NCI-H446 (cell line): ENCODE measurements at regions not wholly inside any gene's neighbourhood (a gene's known extent, or its start where the extent isn't known, plus 50 kb on each side); places are given as distances from the start of the nearest gene placed in this dataset.
"Not testable (repeated sequence)": the region's sequence is repeated elsewhere in the genome, so short reads cannot be mapped to it uniquely, and the experiment has no call there.

Source experiments
- DNase-seq, 2 experiments: peaks; one replicate each; lab custom pipeline; 2025; lab: John Stamatoyannopoulos, UW

DNA sequence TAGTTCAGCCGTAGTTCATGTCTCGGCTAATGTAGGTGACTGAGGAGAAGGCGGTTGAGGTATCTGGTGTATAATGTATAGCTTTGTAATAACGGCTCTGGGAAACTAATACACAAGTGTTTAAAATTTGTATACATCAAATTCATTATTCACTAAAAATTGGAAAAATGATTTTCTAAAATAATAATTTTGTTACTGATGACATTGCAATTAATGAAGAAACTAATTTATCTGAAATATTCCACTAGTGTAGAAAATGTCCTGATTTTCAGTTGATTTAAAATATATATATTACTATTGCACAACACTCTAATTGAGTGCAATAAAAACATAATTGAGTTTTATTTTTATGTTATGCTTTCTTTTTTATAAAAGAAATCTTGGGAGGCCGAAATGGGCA, 823.0 kb downstream of the TAF11L14 start:
- DNase-seq, result no peak

DNA sequence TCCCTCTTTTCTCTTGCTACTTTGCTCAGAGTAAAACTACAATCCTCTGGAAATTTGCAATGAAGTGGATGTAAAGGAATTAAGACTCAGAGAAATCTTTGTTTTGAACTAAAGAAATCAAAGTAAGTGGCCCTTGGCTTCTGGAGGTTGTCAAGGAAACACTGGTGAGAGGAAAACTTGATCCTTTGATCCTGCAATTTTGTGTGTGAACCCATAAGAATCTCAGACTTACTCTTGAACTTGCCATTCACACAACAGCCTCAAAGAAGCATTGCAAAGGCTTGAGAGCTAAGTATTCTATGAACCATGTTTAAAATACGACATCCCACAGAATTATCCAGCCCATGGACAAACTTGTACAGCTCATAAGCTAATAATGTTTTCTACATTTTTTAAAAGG, 827.5 kb downstream of the TAF11L14 start:
- DNase-seq, result no peak

DNA sequence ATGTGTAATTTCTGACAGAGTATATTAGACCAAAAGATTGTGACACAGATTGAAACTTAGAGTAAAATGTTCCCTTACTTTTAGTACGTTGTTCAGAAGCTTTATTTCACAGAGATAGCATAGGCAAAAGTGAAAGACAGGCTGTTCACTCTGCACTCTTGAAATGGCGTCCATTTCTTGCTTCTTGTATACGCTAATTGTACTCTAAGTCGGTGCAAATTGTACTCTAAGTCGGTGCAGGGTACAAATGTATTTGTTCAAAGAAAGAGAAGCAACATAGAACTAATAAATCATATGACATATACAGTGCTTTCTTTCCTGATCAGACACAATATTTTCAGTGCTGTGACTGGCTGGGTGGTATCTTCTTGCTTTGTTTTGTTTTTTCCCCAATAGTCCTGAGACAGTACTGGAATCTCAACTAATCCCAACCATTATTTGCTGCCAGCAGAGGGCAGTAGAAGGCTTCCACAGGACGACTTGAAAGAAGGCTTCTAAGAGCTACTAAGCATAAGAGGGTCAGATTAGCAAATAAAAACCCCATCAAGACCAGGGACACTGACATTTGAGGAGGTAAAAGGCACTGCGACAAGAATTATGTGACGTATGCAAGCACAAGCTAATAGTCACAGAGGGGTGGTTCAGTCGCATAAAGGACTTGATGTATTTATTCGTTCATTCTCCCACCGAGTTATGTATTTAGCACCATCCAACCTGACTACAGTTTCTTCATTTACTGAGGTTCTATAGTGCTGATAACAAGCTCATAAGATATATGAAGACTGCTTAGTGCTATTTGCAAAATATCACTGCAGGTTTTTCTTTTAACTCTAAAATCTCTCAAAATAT, 831.8 kb downstream of the TAF11L14 start:
- peak; percentile 89 to 94 for DNase-seq

DNA sequence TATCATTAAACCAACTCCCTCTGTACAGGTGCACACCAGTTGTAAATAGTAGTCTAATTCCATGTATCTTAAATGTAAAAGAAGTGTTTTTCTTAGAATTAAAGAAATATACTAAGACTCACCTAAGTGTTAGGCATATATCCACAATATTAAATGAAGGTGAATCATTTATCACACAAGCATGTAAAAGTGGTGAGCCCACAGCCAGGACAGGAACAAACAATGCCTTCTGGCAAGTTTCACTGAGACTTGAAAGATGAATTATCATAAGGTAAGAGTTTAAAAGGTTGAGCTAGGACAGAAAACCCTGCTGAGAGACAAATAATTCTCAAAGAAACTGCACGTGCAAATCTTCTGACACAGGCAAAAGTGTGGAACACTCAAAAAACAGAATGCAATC, 832.5 kb downstream of the TAF11L14 start:
- no peak for DNase-seq

DNA sequence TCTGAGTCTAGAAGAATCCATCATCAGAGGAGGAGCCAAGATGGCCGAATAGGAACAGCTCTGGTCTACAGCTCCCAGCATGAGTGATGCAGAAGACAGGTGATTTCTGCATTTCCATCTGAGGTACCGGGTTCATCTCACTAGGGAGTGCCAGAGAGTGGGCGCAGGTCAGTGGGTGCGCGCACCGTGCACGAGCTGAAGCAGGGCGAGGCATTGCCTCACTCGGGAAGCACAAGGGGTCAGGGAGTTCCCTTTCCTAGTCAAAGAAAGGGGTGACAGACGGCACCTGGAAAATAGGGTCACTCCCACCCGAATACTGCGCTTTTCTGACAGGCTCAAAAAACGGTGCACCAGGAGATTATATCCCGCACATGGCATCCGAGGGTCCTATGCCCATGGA, 837.5 kb downstream of the TAF11L14 start:
- not testable (repeated sequence) for DNase-seq

DNA sequence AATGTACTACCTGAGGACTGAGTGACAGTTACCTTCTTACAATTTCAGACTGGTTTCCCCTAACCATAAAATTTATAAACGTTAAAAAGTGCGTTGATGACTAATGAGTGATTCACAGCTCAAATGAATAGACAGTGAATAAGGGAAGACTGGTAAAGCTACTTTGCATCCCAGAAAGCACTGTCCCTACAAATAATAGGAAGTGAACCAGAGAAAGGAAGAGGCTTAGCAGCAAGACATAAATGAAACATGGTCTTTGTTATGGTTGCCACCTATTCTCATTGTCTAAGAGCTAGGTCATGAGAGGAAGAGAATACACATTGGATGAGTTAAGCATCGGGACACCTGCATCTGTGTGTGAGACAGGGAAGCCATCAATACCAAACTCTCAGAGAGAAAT, 849.2 kb downstream of the TAF11L14 start:
- no peak for DNase-seq

DNA sequence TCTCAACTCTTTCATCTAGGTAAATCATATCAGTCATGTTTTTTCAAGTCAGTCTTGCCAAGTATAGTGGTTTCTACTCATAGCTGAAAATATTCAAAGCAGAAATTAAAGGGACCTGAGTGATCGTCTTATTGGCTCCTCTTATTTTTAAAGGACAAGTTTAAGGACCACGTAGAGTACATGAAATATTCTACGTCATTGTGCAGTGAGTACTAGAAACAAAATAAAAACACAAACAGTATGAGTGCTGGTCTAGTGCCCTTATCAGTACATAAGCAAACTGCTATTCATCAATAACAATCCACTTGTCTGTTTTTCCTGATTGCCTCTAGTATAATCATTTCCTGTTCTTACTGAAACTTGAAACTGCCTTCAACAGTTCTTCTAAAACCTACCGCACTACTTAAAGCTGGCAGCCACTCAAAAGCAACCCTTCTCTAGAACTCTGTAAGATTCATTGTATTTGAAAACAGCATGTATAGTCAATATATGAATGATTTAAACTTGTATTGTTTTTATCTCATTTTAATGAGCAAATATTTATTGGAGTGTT, 853.7 kb downstream of the TAF11L14 start:
- no peak for DNase-seq

DNA sequence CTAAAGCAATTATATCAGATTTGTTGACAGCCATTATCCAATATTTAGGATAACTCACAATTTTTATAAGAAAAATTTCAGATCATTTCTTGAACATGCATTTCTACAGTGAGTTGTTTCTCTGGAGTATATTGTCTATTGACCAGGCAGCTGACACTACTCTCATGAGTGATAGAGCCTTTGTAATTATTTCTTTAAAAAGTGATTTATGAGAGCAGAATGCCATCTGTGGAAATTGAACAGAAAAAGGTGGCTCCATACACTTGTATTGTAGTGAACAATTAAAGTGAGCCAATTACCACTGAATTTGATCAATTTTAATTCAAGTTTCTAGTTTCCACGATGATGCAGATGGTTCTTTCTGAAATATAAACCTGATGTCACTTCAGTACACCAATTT, 855.4 kb downstream of the TAF11L14 start:
- no peak for DNase-seq

DNA sequence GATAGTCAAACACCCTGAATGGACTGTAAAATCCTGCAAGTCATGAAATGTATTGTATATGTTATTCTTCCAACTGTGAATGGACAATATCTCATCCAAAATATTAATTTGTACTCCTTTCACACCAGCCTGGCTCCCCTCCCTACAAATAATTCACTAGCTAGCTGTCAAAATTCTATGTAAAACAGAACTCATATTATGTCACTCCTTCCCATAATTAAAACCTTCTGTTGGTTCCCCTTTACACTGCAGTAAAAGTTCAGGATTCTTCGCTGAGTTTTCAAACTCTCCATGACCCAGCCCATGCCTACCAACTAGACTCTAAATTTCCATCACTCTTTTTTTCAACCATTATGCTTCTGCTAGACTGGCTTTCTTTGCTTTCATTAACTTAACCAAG, 857.1 kb downstream of the TAF11L14 start:
- no peak for DNase-seq

DNA sequence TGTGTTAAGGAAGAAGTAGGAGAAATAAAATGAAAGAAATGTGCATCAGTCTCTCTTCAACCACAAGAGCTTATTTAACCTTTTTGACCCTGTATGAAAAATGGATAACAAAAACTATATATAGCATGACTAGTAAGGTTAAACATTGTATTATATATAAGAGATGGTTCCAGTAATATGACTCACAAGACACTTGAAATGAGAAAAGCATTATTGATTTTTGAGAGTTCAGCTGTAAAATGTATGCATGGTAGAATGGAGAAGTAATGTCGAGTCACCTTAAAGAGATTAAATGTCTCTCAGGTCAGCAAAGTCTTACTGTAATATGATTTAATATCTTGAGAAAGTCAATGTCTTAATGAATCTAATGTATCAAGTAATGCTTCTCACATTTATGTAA, 860.9 kb downstream of the TAF11L14 start:
- DNase-seq, result no peak

DNA sequence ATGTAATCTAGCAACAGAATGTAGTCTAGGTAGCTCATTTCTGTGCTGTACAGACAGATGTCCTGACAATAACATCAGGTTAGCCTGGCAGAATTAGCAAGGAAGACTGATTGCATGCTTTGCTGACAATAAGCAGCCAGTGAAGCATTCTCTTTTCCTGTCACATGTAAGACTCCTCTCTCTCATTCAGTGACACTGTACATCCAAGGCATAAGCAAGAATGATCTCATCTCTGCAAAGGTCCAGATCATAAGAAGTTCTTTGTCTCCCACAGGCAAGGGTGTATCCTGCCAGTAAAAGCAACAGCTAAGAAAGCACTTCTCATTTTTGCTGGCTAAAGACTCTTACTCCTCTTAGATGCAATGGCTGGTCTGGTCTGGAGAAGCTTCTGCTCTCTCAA, 861.8 kb downstream of the TAF11L14 start:
- DNase-seq, result no peak

DNA sequence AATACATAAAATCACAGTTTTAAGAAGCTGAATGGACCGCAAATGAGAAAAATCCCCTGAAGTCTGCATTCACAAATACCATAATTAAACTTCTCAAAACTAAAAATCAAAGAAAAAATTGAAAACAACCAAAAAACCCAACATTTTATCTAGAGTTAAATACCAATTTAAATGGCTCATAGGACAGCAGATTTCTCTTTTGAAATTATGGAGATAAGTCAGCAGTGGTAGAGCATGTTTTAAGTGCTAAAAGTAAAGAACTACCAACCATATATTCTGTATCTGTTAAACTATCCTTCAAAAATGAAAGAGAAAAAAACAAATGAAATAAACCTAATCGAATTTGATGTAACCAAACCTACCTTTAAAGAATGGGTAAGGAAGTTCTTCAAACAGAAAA, 862.8 kb downstream of the TAF11L14 start:
- no peak for DNase-seq

DNA sequence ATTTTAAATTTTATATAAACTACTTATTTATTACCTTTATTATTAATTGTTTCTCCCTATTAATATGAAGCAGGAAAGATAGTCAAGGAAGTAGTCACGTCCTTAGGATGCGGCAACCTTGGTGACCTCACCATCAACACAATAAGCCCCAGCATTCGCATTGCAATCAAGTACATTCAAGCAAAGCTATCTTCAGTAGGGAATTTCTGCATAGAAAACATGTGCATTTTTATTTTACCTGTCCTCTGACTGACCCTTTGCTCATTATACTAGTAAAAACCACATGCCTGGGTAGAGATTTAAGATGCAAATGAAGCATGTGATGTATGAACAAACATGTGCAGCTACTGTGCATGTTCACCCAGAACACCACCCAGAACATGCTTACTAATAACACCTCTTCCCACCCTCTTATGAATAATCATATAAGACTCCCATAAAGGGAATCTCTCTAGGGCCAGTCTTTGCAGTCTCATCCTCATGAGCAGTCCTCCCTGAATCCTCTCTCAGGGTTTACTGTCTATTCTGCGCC, 869.6 kb downstream of the TAF11L14 start:
- no peak for DNase-seq

DNA sequence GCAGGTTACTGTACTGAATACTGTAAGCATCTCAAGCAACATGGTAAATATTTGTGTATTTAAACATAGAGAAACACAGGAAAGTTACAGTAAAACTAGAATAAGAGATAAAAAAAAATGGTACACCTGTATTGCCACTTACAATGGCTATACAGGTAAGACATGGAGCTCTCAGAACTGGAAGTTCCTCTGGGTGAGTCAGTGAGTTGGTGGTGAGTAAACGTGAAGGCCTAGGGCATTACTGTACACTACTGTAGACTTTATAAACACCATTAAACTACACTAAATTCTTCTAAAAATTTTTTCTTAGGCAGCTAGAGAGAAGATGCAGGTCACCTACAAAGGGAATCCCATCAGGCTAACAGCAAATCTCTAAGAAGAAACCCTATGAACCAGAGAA, 872.9 kb downstream of the TAF11L14 start:
- no peak for DNase-seq

DNA sequence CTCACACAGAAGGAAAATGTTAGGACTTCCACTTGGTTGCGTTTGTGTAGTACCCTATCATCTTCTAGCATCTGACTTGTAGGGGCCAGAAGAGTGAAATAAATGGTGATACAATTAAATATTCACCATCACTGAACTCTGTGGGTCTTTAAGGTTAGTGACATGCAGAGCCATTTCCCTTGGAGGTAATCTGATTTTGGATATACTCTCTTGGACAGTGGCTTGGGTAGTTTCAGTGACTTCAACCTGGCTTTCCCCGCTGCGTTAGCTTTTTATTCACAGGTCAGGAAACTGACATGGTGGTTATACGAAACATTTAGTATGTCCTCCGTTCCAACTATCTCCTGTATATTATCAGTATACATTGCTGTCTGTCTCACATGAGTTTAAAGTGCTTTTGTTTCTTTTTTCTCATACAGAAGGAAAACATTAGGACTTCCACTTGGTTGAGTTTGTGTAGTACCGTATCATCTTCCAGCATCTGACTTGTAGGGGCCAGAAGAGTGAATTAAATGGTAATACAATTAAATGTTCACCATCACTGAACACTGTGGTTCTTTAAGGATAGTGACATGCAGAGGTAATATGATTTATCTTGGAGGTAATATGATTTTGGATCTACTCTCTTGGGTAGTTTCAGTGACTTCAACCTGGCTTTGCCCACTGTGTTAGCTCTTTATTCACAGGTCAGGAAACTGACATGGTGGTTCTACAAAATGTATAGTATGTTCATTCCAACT, 883.6 kb downstream of the TAF11L14 start:
- DNase-seq, result no peak

DNA sequence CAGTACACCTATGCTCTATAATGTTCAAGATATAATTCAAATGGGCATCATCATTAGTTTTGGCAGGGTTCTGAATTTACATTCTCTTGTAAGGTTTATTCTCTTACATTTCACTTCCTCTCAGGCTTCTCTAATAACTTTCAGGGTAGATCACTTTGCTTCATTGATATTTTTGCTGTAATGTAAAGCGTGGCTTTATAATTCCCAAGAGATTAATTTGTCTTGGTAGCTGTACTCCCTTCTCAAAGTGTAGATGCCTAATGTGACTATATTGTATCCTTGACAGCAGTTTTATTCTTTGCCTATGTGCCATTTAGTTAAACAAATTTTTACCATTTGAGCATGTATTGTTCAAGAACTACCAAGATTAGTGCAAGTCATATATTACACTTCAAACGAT, 889.1 kb downstream of the TAF11L14 start:
- DNase-seq, result no peak

DNA sequence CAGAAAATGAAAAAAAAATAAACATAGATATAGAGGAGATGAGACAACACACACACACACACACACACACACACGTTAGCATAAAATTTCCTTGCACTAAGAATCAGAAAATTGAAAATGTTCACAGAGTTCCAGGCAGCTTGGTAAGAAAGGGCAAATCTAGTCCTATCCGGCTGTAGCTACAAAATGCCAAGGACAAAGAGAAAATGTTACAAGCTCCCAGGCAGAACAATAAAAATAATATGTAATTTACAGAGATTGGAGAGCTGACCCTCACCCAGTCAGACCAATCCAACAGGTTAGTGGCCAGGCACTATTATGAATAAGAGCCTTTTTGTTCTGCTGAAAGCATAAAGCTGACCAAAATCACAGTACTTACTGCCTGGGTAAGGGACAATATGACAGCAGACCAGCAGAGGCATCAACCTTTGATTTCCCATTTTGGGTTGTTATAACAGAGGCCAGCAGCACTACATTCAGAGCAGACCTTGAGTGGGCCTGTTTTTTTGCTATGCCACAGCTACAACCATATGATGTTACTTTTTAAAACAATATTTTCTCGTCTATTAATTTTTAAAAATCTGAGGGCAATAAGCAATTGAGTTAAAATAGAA, 892.6 kb downstream of the TAF11L14 start:
- DNase-seq, result no peak

DNA sequence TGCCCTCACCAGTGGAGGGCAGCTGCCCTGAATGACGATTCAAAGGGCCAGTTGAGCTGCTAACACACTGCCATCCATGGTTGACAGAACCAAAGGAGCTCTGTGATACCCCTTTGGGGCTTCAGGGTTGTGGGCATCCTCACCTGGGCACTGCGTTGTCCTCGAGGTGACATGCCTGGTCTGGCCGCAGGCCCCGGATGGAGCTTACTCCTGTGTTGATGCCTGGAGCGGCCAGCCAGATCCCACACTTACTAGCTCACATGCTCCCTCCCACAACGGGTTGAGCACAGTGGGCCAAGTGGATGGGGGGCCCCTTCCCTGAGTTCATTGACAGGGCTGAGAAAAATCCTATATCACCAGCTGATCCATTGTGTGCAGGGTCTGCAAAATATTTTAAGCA, 898.9 kb downstream of the TAF11L14 start:
- no peak for DNase-seq

DNA sequence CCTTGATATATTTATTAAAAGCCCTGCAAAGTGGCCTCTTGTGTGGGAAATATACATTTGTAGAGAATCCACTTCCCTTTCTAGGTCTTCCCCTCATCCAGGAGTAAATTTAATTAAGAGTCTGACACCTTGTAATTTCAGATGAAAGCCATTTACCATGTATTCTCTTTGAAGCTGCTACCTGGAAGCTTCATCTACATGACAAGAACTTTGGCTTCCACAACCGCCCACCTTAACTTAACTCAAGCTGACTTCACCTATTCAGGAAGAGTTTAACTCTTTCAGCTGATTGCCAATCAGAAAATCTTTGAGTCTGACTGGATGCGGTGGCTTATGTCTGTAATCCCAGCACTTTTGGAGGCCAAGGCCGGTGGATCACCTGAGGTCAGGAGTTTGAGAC, 899.9 kb downstream of the TAF11L14 start:
- DNase-seq, result no peak

DNA sequence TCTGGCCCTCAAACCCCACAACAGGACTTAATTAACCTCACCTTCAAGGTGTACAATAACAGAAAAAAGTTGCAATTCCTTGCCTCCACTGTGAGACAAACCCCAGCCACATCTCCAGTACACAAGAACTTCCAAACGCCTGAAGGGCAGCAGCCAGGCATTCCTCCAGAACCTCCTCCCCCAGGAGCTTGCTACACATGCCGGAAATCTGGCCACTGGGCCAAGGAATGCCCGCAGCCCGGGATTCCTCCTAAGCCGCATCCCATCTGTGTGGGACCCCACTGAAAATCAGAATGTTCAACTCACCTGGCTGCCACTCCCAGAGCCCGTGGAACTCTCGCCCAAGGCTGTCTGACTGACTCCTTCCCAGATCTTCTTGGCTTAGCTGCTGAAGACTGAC, 901.5 kb downstream of the TAF11L14 start:
- not testable (repeated sequence) for DNase-seq

DNA sequence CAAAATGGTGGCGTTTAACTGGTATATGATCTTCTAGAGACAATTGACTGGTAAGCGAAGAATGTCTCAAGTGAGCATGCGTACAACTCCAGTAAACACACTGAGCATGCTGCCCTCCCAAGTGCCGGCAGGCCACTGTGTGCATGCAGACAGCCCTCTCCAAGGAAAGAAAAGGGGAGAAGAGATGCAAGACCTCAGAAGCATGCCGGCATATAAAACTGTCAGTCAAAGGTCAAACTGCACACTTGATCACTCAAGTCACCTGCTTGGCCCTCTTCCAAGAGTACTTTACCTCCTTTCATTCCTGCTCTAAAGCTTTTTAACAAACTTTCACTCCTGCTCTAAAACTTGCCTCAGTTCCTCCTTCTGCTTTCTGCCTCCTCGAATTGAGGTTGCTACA, 910.2 kb downstream of the TAF11L14 start:
- DNase-seq, result no peak

DNA sequence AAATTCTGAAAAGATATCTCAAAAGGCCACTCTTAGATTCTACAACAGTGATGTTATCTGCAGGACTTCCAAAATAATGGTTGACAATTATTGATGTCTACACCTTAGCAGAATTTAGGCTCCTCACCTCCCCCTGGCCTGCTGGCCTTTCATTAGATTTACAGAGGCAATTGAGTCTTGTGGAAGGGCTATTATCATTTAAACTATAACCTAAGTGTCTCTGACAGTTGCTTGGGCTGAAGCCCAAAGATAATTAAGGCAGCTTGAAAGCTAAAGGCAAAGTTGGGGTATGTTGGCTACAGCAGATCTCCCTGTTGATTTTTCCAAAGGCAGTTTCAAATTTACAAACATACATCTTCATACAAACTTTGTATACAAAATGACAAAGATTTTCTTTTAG, 912.3 kb downstream of the TAF11L14 start:
- peak; percentile 36 to 56 for DNase-seq

DNA sequence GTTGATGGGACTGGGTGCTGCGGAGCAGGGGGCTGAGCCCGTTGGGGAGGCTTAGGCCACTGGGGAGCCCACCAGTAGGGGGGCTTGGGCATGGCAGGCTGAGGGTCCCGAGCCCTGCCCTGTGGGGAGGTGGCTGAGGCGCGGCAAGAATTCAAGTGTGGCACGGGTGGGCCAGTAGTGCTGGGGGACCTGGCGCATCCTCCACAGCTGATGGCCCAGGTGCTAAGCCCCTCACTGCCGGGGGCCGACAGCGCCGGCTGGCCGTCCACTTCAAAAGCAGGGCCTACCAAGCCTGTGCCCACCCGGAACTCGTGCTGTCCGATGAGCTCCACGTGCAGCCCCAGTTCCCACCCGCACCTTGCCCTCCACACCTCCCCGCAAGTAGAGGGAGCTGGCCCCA, 917.5 kb downstream of the TAF11L14 start:
- no peak for DNase-seq
